Vagina (tissue), 2 donors: ENCODE measurements at regions not wholly inside any gene's neighbourhood (a gene's known extent, or its start where the extent isn't known, plus 50 kb on each side); places are given as distances from the start of the nearest gene placed in this dataset.

Experiments used
- CTCF ChIP-seq, 3 experiments: fragments of 450-650 bp in 2 of 3; fragments of 200-600 bp in 1 of 3; sonication (generic) in 1 of 3; IDR thresholded peaks; one replicate each; pipeline ENCODE4 v1.5.1; 2017 to 2019; ENCODE audit warnings: antibody characterized with exemption in 3 of 3, mild to moderate bottlenecking in 2 of 3, moderate library complexity in 2 of 3
- POLR2AphosphoS5 ChIP-seq, 2 donors: sonication (generic); formaldehyde crosslinking; IDR thresholded peaks; one replicate each; pipeline ENCODE4 v1.9.0; 2017; ENCODE audit warnings: antibody characterized with exemption in 2 of 2, mild to moderate bottlenecking in 2 of 2, low read depth in 1 of 2; ENCODE audit not compliant: insufficient read depth in 1 of 2

GRCh38 chr7:42400211-42400772 is 163.3 kb upstream of the GLI3 start:
- TF ChIP-seq POLR2AphosphoS5 (IDR thresholded peaks at IDR 0.05; ENCODE audit: insufficient read depth in 1 of 2, low read depth in 1 of 2) (no peak), CTCF (IDR thresholded peaks at IDR 0.05) (no peak)
